ENCODE measurements at regions not wholly inside any gene's neighbourhood (a gene's known extent, or its start where the extent isn't known, plus 50 kb on each side); places are given as distances from the start of the nearest gene placed in this dataset.

DNA sequence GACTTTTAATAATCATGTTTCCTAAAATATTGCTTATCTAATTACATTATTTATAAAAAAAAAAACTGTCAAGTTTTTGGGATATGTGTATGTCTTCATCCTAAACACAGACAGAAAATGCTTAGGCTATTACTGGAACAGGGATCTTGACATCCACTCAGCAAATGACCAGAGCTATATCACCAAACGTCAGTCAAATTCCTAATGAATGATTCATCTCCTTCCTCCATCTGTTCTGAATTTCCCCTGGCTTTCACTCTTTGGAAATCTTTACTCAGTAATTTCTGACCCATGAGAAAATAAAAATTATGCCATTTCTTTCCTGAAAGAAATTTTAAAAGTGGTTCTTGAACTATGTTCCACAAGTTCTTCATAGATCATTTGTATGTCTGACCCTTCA, 552.4 kb upstream of the KCND2 start:
- TF ChIP-seq CTCF (IDR thresholded peaks at IDR 0.05; ENCODE audit: insufficient read depth in 1 of 2, low read depth in 1 of 2, low read length in 1 of 2, severe bottlenecking in 1 of 2, unreplicated experiment in 1 of 2) = no peak
- DNase-seq = no peak
- Histone ChIP-seq H3K27me3 (replicated peaks; ENCODE audit: control insufficient read depth, insufficient read depth, low read length) (no peaks in the 10 kb centered on the region), H3K4me3 (ENCODE audit: low read depth, low read length) (no peak overlapping the region), H3K4me1 (no peaks in the 10 kb centered on the region), H3K9me3 (no peaks in the 10 kb centered on the region), H3K36me3 (ENCODE audit: control insufficient read depth, insufficient read depth, low read length) (no peaks in the 10 kb centered on the region)
- no peaks in the 10 kb centered on the region for H3K27me3 Mint-ChIP-seq (ENCODE audit: insufficient read depth, unreplicated experiment)
- intact Hi-C loops (cut with micrococcal nuclease; ENCODE audit: unreplicated experiment) = no loop called here
- POLR2A ChIA-PET = no interaction called here
- CTCF ChIA-PET = no interaction called here
- BruUV-seq (replicated peaks) = no TSS peak
- no peaks in the 10 kb centered on the region for H3K9me3 Mint-ChIP-seq (ENCODE audit: unreplicated experiment)
- no peak overlapping the region for H3K4me3 Mint-ChIP-seq (ENCODE audit: unreplicated experiment)
- no peak overlapping the region for H3K27ac Mint-ChIP-seq (ENCODE audit: unreplicated experiment)
- no peaks in the 10 kb centered on the region for H3K36me3 Mint-ChIP-seq (ENCODE audit: insufficient read depth, unreplicated experiment)
- H3K4me1 Mint-ChIP-seq (ENCODE audit: low read depth, unreplicated experiment) = no peaks in the 10 kb centered on the region

DNA sequence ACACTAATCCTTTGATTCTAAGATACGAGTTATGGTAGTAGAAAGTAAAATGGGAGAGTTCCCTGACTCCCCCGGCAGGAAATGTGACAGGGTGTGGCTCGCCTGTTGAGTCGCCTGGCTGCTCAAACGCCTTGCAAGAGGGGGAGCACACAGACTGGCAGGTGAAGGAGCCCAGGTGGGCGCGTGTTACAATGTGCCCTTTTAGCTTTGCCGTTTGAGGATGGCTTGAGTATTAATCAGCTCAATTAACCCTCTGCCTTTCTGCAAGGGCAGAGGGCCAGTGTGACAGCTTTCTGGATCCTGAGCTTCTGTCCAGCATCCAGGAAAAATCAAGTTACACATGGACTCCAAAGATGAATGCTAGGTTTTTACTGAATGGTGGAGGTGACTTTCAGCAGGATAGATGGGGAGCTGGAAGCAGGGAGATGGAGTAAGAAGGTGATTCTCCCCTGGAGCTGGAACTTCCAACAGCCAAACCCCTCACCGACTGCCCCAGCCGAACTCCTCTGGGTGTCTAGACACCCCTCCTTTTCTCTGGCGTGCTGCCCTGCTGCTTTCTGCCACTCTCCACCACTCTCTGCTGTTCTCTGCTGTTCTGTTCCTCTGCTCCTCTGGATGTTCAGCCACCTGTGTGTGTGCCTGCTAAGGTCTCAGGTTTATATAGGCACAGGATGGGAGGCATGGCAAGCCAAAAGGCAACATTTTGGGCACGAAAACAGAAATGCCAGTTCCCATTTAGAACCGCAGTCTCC, 548.8 kb upstream of the KCND2 start:
- Mint-ChIP-seq H3K36me3 (ENCODE audit: insufficient read depth, unreplicated experiment) (no peaks in the 10 kb centered on the region), H3K27me3 (ENCODE audit: insufficient read depth, unreplicated experiment) (no peaks in the 10 kb centered on the region), H3K4me1 (ENCODE audit: low read depth, unreplicated experiment) (no peaks in the 10 kb centered on the region), H3K9me3 (ENCODE audit: unreplicated experiment) (no peaks in the 10 kb centered on the region), H3K4me3 (ENCODE audit: unreplicated experiment) (no peak overlapping the region), H3K27ac (ENCODE audit: unreplicated experiment) (no peak overlapping the region)
- intact Hi-C loops (cut with micrococcal nuclease; ENCODE audit: unreplicated experiment) = no loop called here
- BruUV-seq (replicated peaks) = no TSS peak
- POLR2A ChIA-PET = no interaction called here
- H3K4me1 ChIP-seq = no peaks in the 10 kb centered on the region
- no peaks in the 10 kb centered on the region for H3K27me3 ChIP-seq (replicated peaks; ENCODE audit: control insufficient read depth, insufficient read depth, low read length)
- no peak for TF ChIP-seq CTCF (IDR thresholded peaks at IDR 0.05; ENCODE audit: insufficient read depth in 1 of 2, low read depth in 1 of 2, low read length in 1 of 2, severe bottlenecking in 1 of 2, unreplicated experiment in 1 of 2)
- DNase-seq = no peak
- H3K9me3 ChIP-seq = no peaks in the 10 kb centered on the region
- H3K4me3 ChIP-seq (ENCODE audit: low read depth, low read length) = no peak overlapping the region
- CTCF ChIA-PET = no interaction called here
- H3K36me3 ChIP-seq (ENCODE audit: control insufficient read depth, insufficient read depth, low read length) = no peaks in the 10 kb centered on the region

DNA sequence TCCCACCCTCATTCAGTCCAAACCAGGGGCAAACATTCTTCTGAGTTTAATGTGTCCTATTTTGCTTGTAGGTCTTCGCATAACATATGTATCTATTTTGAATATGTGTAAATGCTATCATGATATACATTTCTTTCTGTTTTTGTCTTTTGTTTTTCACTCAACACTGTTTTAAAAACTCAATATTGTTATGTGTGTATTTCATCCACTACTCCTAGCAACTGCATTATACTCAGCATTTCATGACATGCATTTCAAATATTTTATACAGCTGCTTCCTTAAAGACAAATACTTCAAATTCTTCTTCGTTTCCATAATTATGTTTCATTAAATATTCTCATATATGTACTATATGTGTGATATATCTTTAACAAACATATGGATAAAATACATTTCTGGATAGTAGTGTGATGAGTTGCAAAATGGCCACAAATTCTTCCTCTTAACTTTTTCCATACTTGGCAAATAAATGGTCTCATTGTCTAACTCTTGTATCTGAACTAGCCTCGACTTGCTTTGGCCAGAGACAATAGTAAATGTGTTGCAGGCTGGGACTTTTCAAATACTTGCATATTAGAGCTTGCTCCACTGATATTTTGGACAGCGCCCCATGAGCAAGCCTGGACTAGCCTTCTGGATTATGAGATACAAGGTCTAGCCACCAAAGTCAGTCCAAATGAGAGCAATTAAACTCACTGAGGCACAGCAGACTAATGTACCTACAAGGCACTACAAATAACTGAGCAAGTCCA, 539.7 kb upstream of the KCND2 start:
- Mint-ChIP-seq H3K36me3 (ENCODE audit: insufficient read depth, unreplicated experiment) (no peaks in the 10 kb centered on the region), H3K27ac (ENCODE audit: unreplicated experiment) (no peak overlapping the region), H3K4me3 (ENCODE audit: unreplicated experiment) (no peak overlapping the region), H3K27me3 (ENCODE audit: insufficient read depth, unreplicated experiment) (no peaks in the 10 kb centered on the region), H3K4me1 (ENCODE audit: low read depth, unreplicated experiment) (no peaks in the 10 kb centered on the region), H3K9me3 (ENCODE audit: unreplicated experiment) (no peaks in the 10 kb centered on the region)
- Histone ChIP-seq H3K36me3 (ENCODE audit: control insufficient read depth, insufficient read depth, low read length) (no peaks in the 10 kb centered on the region), H3K4me1 (no peaks in the 10 kb centered on the region), H3K27me3 (replicated peaks; ENCODE audit: control insufficient read depth, insufficient read depth, low read length) (no peaks in the 10 kb centered on the region), H3K4me3 (ENCODE audit: low read depth, low read length) (no peak overlapping the region), H3K9me3 (no peaks in the 10 kb centered on the region)
- ChIA-PET CTCF (no interaction called here), POLR2A (no interaction called here)
- TF ChIP-seq CTCF (IDR thresholded peaks at IDR 0.05; ENCODE audit: insufficient read depth in 1 of 2, low read depth in 1 of 2, low read length in 1 of 2, severe bottlenecking in 1 of 2, unreplicated experiment in 1 of 2) = no peak
- BruUV-seq (replicated peaks) = no TSS peak
- no peak for DNase-seq
- intact Hi-C loops (cut with micrococcal nuclease; ENCODE audit: unreplicated experiment) = no loop called here

All from Caco-2 (cell line).